GM12878 (cell line): ENCODE measurements at regions not wholly inside any gene's neighbourhood (a gene's known extent, or its start where the extent isn't known, plus 50 kb on each side); places are given as distances from the start of the nearest gene placed in this dataset.

ENCODE experiments used
- MTA3 ChIP-seq: IDR thresholded peaks from 2 replicates; pipeline ENCODE4 v1.6.1; 2012; ENCODE audit warnings: low read length, inconsistent platforms, borderline replicate concordance
- REST ChIP-seq: IDR thresholded peaks from 2 replicates; pipeline ENCODE4 v1.6.1; 2012; ENCODE audit warnings: mild to moderate bottlenecking, low read depth, low read length
- TF ChIP-seq, protein P1 (sequence below): fragments of 450-650 bp; IDR thresholded peaks from 2 replicates; pipeline ENCODE4 v1.6.1; 2018; ENCODE audit warnings: mild to moderate bottlenecking, low read depth, moderate library complexity; ENCODE audit not compliant: partially characterized antibody

- TF ChIP-seq, protein P1, sequence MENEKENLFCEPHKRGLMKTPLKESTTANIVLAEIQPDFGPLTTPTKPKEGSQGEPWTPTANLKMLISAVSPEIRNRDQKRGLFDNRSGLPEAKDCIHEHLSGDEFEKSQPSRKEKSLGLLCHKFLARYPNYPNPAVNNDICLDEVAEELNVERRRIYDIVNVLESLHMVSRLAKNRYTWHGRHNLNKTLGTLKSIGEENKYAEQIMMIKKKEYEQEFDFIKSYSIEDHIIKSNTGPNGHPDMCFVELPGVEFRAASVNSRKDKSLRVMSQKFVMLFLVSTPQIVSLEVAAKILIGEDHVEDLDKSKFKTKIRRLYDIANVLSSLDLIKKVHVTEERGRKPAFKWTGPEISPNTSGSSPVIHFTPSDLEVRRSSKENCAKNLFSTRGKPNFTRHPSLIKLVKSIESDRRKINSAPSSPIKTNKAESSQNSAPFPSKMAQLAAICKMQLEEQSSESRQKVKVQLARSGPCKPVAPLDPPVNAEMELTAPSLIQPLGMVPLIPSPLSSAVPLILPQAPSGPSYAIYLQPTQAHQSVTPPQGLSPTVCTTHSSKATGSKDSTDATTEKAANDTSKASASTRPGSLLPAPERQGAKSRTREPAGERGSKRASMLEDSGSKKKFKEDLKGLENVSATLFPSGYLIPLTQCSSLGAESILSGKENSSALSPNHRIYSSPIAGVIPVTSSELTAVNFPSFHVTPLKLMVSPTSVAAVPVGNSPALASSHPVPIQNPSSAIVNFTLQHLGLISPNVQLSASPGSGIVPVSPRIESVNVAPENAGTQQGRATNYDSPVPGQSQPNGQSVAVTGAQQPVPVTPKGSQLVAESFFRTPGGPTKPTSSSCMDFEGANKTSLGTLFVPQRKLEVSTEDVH = no peak
- no peak for TF ChIP-seq MTA3
- TF ChIP-seq REST = no peak
These were observed 54.0 kb upstream of the PACRGL start for GRCh38 chr4:20646287-20646686.
